Stimulated activated CD4-positive, alpha-beta T cell treated with anti-CD3 and anti-CD28 coated beads, Interleukin-1b, Interleukin-23, amount 100 ng/mL, for 48 hours (primary cell): ENCODE measurements at regions not wholly inside any gene's neighbourhood (a gene's known extent, or its start where the extent isn't known, plus 50 kb on each side); places are given as distances from the start of the nearest gene placed in this dataset.
A peak's percentile ranks its signal among the peaks of the same experiment; 100 is the strongest.

Source experiments
- DNase-seq: peaks from one replicate; pipeline ENCODE4 v3.0.0-alpha.2; 2020

- DNase-seq, result peak; percentile 54
Measured at GRCh38 chr14:98548071-98548686, 723.8 kb downstream of the BCL11B start.

DNA sequence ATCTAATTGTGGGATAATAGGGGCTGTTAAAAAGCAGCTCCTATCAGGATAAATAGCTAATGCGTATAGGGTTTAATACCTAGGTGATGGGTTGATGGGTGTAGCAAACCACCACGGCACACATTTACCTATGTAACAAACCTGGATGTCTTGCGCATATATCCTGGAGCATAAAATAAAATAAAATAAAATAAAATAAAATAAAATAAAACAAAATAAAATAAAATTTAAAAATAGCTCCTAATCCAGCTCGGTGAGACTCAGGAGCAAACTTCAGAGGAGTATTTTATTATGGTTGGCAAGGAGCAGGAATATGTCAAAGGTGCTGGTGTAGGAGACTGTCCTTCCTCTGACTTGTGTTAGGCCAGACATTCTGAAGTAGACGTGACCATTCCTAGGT lies 721.0 kb downstream of the BCL11B start:
- DNase-seq, result no peak

- DNase-seq, result no peak
Measured at GRCh38 chr14:98555440-98555839, 716.6 kb downstream of the BCL11B start.

GRCh38 chr14:98564006-98564405 lies 708.0 kb downstream of the BCL11B start:
- no peak for DNase-seq

GRCh38 chr14:98564541-98564940 lies 707.5 kb downstream of the BCL11B start:
- DNase-seq, result no peak

- DNase-seq, result no peak
Measured at GRCh38 chr14:98571104-98571503, 700.9 kb downstream of the BCL11B start.

- no peak for DNase-seq
Measured at GRCh38 chr14:98573082-98573481, 698.9 kb downstream of the BCL11B start.

- no peak for DNase-seq
Measured at GRCh38 chr14:98576463-98576862, 695.5 kb downstream of the BCL11B start.

DNA sequence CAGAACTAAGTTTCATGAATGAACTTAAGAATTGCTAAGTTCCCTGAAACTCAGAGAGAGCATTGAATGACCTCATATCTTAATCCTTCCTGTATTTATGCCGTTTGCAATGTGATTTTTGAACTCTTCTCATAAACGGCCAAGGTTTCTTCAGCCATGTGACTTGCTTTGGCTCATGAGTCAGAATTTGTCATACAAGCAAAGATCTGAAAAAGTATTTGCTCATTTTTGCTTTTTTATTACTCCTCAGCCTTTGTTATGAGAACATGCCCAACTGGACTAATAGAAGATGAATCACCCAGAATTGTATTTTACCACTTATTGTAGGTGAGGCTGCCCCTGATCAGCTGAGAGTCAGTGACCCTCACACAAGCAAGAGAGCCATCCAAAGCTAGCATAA lies 693.8 kb downstream of the BCL11B start:
- no peak for DNase-seq

DNA sequence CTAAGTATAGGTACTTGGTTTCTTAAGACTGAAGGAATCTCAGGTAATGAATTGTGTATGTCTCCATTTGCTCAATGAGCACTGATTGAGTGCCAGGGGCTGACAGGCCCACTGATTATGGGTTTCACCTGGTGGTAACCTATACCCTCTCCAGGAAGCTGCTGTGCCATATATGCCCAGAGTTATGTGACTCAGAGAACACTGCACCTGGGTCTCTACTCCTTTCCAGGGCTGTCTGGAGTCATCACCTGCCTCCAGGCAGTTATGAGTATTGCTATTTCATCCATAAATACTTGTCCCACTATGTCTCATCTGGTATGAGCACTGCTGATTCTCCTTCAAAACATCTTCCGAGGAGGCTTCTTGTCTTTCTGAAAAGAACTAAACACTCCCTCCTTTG lies 692.9 kb downstream of the BCL11B start:
- DNase-seq, result no peak

DNA sequence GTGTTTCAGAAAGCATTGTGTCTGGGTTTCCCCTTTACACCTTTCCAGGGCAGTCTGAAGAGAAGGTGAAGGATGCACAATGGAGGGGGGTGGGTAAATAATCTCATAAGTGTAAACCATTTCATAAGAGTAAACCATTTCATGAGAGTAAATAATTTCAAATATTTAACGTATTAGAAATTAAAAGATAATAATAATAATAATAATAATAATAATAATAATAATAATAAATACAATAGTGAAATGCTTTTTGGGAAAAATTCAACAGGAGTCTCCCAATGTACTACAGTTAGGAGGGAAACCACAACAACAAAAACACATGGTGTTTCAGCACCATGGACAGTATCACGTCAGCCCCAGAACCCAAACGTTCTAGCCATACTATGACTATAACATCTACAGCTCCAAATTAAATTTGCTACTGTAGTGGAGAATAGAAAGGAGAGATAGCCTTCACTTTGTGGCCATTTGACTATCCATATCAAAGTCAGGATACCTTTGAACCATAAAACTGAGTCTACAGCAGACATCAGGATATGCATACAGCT lies 691.8 kb downstream of the BCL11B start:
- no peak for DNase-seq

GRCh38 chr14:98582276-98582675 lies 689.7 kb downstream of the BCL11B start:
- no peak for DNase-seq

DNA sequence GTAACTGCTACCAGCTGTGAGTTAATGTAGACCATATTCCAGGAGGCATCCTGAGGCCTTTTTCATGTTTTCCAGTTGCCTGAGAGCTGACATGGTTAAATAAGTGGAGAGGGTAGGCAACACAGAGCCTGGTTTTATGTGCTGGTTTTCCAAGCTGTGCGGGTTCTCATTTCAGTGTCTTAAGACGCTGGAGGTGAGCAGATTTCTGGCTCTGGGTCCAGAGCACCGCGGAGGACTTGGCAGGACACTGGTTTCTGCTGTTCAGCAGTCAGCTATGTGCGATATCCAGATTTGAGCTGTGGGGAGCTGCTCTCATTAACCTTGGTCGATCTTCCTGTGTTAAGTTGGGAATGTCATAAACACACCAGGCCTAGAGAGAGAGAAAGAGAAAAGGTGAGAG lies 680.8 kb downstream of the BCL11B start:
- DNase-seq, result no peak

- no peak for DNase-seq
Measured at GRCh38 chr14:98592611-98593170, 679.3 kb downstream of the BCL11B start.

DNA sequence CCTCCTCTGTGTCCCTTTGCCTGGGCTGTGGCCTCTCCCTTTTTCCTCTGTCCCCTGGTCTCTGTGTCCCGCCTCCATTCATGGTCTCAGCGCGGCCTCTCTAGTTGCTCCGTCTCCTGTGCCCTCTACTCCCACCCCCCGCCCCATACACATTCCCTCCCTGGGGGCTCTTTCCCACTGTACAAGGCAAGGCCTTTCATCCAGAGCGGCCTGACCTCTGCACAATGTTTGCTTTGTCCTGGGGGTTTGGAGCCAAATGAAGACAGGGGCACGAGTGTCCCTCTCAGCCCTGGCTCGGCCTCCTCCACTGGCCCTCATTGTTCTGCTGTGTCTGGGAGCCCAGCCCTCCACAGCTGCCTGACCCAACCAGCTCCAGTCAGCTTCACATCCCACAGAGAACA lies 678.6 kb downstream of the BCL11B start:
- DNase-seq, result no peak

DNA sequence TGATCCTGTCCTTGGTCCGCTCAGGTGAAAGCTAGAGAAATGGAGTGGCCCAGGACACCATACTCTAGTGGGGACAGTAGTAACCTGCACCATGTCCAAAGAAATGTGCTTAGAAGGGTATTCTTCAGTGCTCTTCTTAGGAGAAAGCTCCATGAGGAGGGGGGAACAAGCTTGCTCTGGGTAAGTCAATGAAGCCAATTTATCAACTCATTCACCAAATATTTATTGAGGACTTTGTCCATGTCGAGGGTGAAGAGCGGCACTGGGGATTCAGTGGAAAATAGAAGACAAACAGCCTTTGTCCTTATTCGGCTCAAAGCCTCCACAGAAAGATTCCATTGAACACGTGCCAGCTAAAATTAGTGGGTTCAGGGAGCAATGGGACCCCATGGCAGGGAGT lies 677.8 kb downstream of the BCL11B start:
- no peak for DNase-seq

GRCh38 chr14:98598576-98598975 lies 673.4 kb downstream of the BCL11B start:
- DNase-seq, result no peak

DNA sequence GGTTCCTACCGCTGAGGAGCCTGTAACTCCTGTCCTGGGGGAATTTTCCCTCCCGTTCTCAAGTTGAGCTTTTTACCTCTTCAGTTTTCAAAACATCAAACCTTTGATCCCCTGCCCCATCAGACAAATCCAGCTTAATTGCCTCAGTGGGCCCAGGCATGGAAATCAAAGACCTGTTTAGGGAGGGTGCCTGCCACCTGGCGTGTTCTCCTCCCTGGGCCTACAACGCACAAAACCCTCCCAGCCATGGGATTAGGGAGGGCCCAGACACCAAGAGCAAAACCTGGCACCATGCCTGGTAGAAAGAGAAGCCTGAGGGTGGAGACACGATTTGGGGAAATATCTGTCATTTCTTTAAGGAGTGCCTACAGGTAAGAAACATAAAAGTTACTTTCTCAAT lies 672.9 kb downstream of the BCL11B start:
- DNase-seq, result no peak

- DNase-seq, result no peak
Measured at GRCh38 chr14:98602983-98603382, 669.0 kb downstream of the BCL11B start.

GRCh38 chr14:98605043-98605442 lies 667.0 kb downstream of the BCL11B start:
- no peak for DNase-seq

DNA sequence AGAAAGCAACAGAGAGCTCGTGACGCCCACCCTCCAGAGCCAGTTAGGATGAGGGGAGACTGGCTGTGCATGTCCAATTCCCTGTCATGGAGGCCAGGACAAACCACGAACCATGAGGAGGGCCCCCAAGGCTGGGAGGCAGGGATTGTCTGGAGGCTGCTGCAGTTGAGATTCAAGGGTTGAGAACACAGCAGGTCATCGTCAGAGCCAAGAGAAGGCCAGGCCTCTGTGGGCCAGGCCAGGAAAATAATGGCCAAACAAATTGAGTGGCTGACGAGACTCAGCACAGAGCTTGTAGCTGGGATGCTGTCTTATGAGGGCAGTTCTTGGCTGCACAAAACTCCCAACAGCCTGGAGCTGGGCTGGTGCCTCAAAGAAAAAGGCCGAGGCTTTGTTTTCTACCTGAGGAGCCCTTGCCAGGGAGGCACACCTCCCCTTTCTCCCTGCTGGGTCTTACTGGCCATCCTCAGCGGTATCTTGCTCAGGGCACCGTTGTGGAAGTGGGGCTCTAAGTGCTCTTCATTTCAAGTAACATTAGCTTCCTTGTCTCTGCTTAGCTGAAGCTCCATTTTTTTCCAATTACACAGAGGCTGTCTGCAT lies 665.9 kb downstream of the BCL11B start:
- DNase-seq, result no peak

- DNase-seq, result no peak
Measured at GRCh38 chr14:98606816-98607215, 665.2 kb downstream of the BCL11B start.

DNA sequence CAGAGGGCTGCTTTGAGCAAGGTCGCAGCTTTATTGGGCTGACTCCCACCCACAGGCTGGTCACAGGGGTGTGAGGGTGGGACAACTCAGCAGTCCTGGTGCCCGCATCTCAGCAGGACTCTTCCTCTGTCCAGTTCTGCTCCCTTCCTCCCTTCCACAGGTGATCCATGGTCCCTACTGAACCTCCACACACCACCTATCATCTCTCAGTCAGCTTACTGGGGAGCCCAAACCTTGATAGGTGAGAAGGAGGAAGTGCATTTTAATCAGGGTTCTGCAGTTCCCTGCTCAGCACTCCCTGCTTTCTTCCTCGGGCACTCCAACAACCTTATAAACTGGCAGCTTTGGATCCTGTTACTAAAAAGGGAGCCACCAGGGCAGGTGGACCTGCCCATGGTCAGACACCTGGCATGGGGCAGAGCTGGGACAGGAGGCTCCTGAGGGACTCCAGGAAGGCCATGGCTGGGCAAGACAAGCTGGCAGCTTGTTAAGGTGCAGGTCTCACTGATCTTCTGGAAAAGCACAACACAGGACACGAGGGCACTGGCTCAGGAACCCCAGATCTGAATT lies 664.6 kb downstream of the BCL11B start:
- no peak for DNase-seq
